ENCODE measurements at regions not wholly inside any gene's neighbourhood (a gene's known extent, or its start where the extent isn't known, plus 50 kb on each side); places are given as distances from the start of the nearest gene placed in this dataset.

GRCh38 chr4:129240816-129241215 is 144.9 kb downstream of the C4orf33 start:
- no peak for TF ChIP-seq TAF1 (IDR thresholded peaks at IDR 0.05; ENCODE audit: low read depth, low read length)
- TF ChIP-seq POLR2AphosphoS5 (IDR thresholded peaks at IDR 0.05; ENCODE audit: low read depth, low read length): no peak
- no peak for TF ChIP-seq SPI1 (IDR thresholded peaks at IDR 0.05; ENCODE audit: low read depth, low read length)
- no peak for TF ChIP-seq POLR2A (IDR thresholded peaks at IDR 0.05; ENCODE audit: low read depth, low read length)
- no peak for TF ChIP-seq POU2F2 (IDR thresholded peaks at IDR 0.05; ENCODE audit: low read depth, low read length)

Data from GM12891 (cell line).